Activated CD4-positive, alpha-beta T cell treated with anti-CD3 and anti-CD28 coated beads, Interleukin-2, amount 10 ng/mL, durations not matched to agents 7 days and 5 days (primary cell): ENCODE measurements at regions not wholly inside any gene's neighbourhood (a gene's known extent, or its start where the extent isn't known, plus 50 kb on each side); places are given as distances from the start of the nearest gene placed in this dataset.

ENCODE experiments used
- CTCF ChIA-PET: fragments of 350-600 bp; sonication (Branson Sonifier 250); formaldehyde crosslinking; loops from one replicate; lab custom pipeline; 2021; ENCODE audit warnings: antibody characterized with exemption; lab: Charles Lee
- POLR2A ChIA-PET: fragments of 350-600 bp; sonication (Branson Sonifier 250); formaldehyde crosslinking; loops from one replicate; lab custom pipeline; 2021; ENCODE audit warnings: antibody characterized with exemption; lab: Charles Lee
- DNase-seq: peaks from one replicate; pipeline ENCODE4 v3.0.0-alpha.2; 2020
- H3K27ac Mint-ChIP-seq: one replicate; pipeline ENCODE4 v1.8.0; 2021; ENCODE audit warnings: mild to moderate bottlenecking, moderate library complexity, mixed read lengths
- H3K27me3 Mint-ChIP-seq: one replicate; pipeline ENCODE4 v1.8.0; 2021; ENCODE audit warnings: mixed read lengths
- H3K36me3 Mint-ChIP-seq: one replicate; pipeline ENCODE4 v1.8.0; 2021; ENCODE audit warnings: low read depth, mixed read lengths
- H3K4me1 Mint-ChIP-seq: one replicate; pipeline ENCODE4 v1.8.0; 2021; ENCODE audit warnings: mixed read lengths
- H3K4me3 Mint-ChIP-seq: one replicate; pipeline ENCODE4 v1.8.0; 2021; ENCODE audit warnings: mild to moderate bottlenecking, moderate library complexity, mixed read lengths
- H3K9me3 Mint-ChIP-seq: one replicate; pipeline ENCODE4 v1.8.0; 2021; ENCODE audit warnings: mixed read lengths

GRCh38 chr16:26733710-26734109 is 333.0 kb upstream of the C16orf82 start:
- POLR2A ChIA-PET = no interaction called here
- H3K4me3 Mint-ChIP-seq = no peak overlapping the region
- no peak for DNase-seq
- no peaks in the 10 kb centered on the region for H3K9me3 Mint-ChIP-seq
- H3K27ac Mint-ChIP-seq = no peak overlapping the region
- peaks cover 8% of the 10 kb centered on the region for H3K27me3 Mint-ChIP-seq
- H3K4me1 Mint-ChIP-seq = no peaks in the 10 kb centered on the region
- CTCF ChIA-PET = interaction anchor here (1.0 kb wide), 1 partner anchor 9 kb away, joined by 3 read pairs; no protein-coding TSS in a partner anchor
- no peaks in the 10 kb centered on the region for H3K36me3 Mint-ChIP-seq

DNA sequence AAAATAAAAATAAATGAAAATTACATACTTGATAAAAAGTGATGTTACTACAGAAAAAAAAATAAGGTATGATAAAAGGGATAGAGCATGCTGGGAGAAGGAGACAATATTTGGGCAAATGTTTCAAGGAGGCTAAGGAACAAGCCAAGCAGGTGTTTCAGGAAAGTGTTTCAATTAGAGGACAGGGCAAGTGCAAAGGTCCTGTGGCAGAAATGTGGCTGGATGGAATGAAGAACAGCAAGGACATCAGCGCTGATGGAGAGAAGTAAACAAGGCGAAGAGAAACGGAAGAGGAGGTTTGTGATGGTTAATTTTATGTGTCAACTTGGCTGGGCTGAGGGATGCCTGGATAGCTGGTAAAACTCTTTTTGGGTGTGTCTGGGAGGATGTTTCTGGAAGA is 331.2 kb upstream of the C16orf82 start:
- Mint-ChIP-seq H3K4me1 (no peaks in the 10 kb centered on the region), H3K4me3 (no peak overlapping the region), H3K27me3 (peaks cover 2% of the 10 kb centered on the region), H3K36me3 (no peaks in the 10 kb centered on the region), H3K9me3 (no peaks in the 10 kb centered on the region), H3K27ac (no peak overlapping the region)
- CTCF ChIA-PET = no interaction called here
- DNase-seq = no peak
- POLR2A ChIA-PET = no interaction called here

GRCh38 chr16:26736084-26736483 is 330.6 kb upstream of the C16orf82 start:
- H3K27ac Mint-ChIP-seq = no peak overlapping the region
- peaks cover 2% of the 10 kb centered on the region for H3K27me3 Mint-ChIP-seq
- no peak for DNase-seq
- H3K4me3 Mint-ChIP-seq = no peak overlapping the region
- H3K4me1 Mint-ChIP-seq = no peaks in the 10 kb centered on the region
- POLR2A ChIA-PET = no interaction called here
- H3K9me3 Mint-ChIP-seq = no peaks in the 10 kb centered on the region
- no peaks in the 10 kb centered on the region for H3K36me3 Mint-ChIP-seq
- CTCF ChIA-PET = no interaction called here

- Mint-ChIP-seq H3K27ac (no peak overlapping the region), H3K4me3 (no peak overlapping the region), H3K27me3 (peaks cover 8% of the 10 kb centered on the region), H3K36me3 (no peaks in the 10 kb centered on the region), H3K4me1 (no peaks in the 10 kb centered on the region), H3K9me3 (no peaks in the 10 kb centered on the region)
- POLR2A ChIA-PET = no interaction called here
- CTCF ChIA-PET = no interaction called here
- DNase-seq = no peak
Observed at GRCh38 chr16:26740771-26741170, 326.0 kb upstream of the C16orf82 start.

GRCh38 chr16:26742040-26742439 is 324.7 kb upstream of the C16orf82 start:
- POLR2A ChIA-PET = no interaction called here
- CTCF ChIA-PET = no interaction called here
- H3K9me3 Mint-ChIP-seq = no peaks in the 10 kb centered on the region

GRCh38 chr16:26744430-26744829 is 322.3 kb upstream of the C16orf82 start:
- ChIA-PET CTCF (no interaction called here), POLR2A (no interaction called here)
- H3K4me3 Mint-ChIP-seq = no peak overlapping the region
- H3K27me3 Mint-ChIP-seq = peaks cover 13% of the 10 kb centered on the region
- no peaks in the 10 kb centered on the region for H3K9me3 Mint-ChIP-seq
- DNase-seq = no peak
- H3K36me3 Mint-ChIP-seq = no peaks in the 10 kb centered on the region
- H3K27ac Mint-ChIP-seq = no peak overlapping the region
- H3K4me1 Mint-ChIP-seq = no peaks in the 10 kb centered on the region

More at GRCh38 chr16:26742040-26742439, 324.7 kb upstream of the C16orf82 start:
- H3K36me3 Mint-ChIP-seq = no peaks in the 10 kb centered on the region
- H3K4me3 Mint-ChIP-seq = no peak overlapping the region
- H3K27ac Mint-ChIP-seq = no peak overlapping the region
- peaks cover 6% of the 10 kb centered on the region for H3K27me3 Mint-ChIP-seq
- DNase-seq = no peak
- no peaks in the 10 kb centered on the region for H3K4me1 Mint-ChIP-seq

- no peaks in the 10 kb centered on the region for H3K4me1 Mint-ChIP-seq
- H3K9me3 Mint-ChIP-seq = no peaks in the 10 kb centered on the region
- H3K4me3 Mint-ChIP-seq = no peak overlapping the region
- no peak for DNase-seq
- peaks cover 13% of the 10 kb centered on the region for H3K27me3 Mint-ChIP-seq
- no peaks in the 10 kb centered on the region for H3K36me3 Mint-ChIP-seq
- POLR2A ChIA-PET = no interaction called here
- CTCF ChIA-PET = interaction anchor here (0.6 kb wide), 1 partner anchor 1152 kb away, joined by 6 read pairs; no protein-coding TSS in a partner anchor
- no peak overlapping the region for H3K27ac Mint-ChIP-seq
Observed at GRCh38 chr16:26747760-26748159, 319.0 kb upstream of the C16orf82 start.

DNA sequence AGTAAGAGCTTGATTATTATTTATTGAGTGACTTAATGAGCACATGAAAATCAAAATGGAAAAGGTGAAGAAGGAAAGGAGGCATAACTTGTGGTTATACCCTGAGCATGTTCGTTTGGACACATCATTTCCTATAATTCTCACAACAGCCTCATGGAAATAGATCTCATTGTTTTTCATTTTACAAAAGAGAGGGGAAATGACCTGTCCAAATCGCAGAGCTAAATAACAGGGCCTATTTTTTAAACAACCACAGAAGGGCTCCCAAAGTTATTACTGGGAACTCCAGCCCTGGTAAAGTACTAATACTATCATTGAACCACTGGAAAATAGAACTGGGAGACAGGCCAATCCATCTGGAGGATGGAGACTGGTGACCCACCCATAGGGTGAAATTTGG is 317.7 kb upstream of the C16orf82 start:
- H3K27ac Mint-ChIP-seq = no peak overlapping the region
- no peak for DNase-seq
- ChIA-PET POLR2A (no interaction called here), CTCF (no interaction called here)
- H3K4me1 Mint-ChIP-seq = no peaks in the 10 kb centered on the region
- H3K27me3 Mint-ChIP-seq = peaks cover 13% of the 10 kb centered on the region
- H3K4me3 Mint-ChIP-seq = no peak overlapping the region
- no peaks in the 10 kb centered on the region for H3K36me3 Mint-ChIP-seq
- no peaks in the 10 kb centered on the region for H3K9me3 Mint-ChIP-seq

GRCh38 chr16:26752166-26752565 is 314.6 kb upstream of the C16orf82 start:
- Mint-ChIP-seq H3K4me3 (no peak overlapping the region), H3K27me3 (peaks cover 7% of the 10 kb centered on the region), H3K27ac (no peak overlapping the region), H3K4me1 (no peaks in the 10 kb centered on the region), H3K9me3 (no peaks in the 10 kb centered on the region), H3K36me3 (no peaks in the 10 kb centered on the region)
- ChIA-PET POLR2A (no interaction called here), CTCF (no interaction called here)
- DNase-seq = no peak

DNA sequence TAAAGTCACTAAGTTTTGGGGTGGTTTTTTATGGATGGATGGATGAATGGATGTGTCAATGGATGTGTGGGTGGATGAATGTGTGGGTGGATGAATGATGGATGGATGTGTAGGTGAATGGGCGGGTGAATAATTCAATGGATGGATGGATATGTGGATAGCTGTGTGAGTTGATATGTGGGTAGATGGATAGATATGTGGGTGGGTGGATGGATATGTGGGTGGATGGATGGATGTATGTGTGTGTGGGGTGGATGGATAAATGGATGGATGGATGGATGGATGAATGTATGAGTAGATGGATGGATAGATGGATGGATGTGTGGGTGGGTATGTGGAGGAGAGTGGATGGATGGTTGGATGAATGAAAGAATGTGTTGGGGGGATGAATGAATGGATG is 310.1 kb upstream of the C16orf82 start:
- no peaks in the 10 kb centered on the region for H3K9me3 Mint-ChIP-seq
- ChIA-PET POLR2A (no interaction called here), CTCF (no interaction called here)
- H3K27ac Mint-ChIP-seq = no peak overlapping the region
- DNase-seq = no peak
- H3K36me3 Mint-ChIP-seq = no peaks in the 10 kb centered on the region
- no peaks in the 10 kb centered on the region for H3K4me1 Mint-ChIP-seq
- no peak overlapping the region for H3K4me3 Mint-ChIP-seq
- H3K27me3 Mint-ChIP-seq = no peaks in the 10 kb centered on the region

- ChIA-PET POLR2A (no interaction called here), CTCF (no interaction called here)
- Mint-ChIP-seq H3K36me3 (no peaks in the 10 kb centered on the region), H3K9me3 (peaks cover 4% of the 10 kb centered on the region), H3K27me3 (peaks cover 8% of the 10 kb centered on the region), H3K4me3 (no peak overlapping the region), H3K27ac (no peak overlapping the region), H3K4me1 (no peaks in the 10 kb centered on the region)
- DNase-seq = no peak
Observed at GRCh38 chr16:26762594-26762993, 304.1 kb upstream of the C16orf82 start.

DNA sequence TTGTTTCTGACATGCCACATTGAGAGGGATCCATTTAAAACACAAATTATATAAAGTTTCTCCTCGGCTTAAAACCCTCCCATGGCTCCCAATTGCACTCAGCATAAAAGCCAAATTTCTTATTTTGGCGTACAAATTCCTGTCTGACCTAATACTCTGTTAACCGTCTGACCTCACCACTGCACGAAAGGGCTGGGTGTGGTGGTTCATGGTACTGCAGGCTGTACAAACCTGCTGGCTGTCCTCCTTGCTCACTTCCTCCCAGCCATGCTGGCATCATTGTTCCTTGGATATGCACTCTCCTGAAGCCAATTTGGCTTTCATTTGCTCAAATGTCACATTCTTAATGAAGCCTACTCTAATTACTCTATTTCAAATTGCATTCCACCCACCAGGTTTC is 301.6 kb upstream of the C16orf82 start:
- Mint-ChIP-seq H3K4me3 (no peak overlapping the region), H3K27ac (no peak overlapping the region), H3K36me3 (no peaks in the 10 kb centered on the region), H3K4me1 (peaks cover 3% of the 10 kb centered on the region), H3K27me3 (peaks cover 13% of the 10 kb centered on the region), H3K9me3 (peaks cover 4% of the 10 kb centered on the region)
- ChIA-PET POLR2A (no interaction called here), CTCF (no interaction called here)
- no peak for DNase-seq

- CTCF ChIA-PET = no interaction called here
Observed at GRCh38 chr16:26768385-26769010, 298.2 kb upstream of the C16orf82 start.

GRCh38 chr16:26770547-26770946 is 296.2 kb upstream of the C16orf82 start:
- Mint-ChIP-seq H3K36me3 (no peaks in the 10 kb centered on the region), H3K4me3 (no peak overlapping the region), H3K4me1 (peaks cover 3% of the 10 kb centered on the region), H3K27ac (no peak overlapping the region), H3K27me3 (peaks cover 12% of the 10 kb centered on the region), H3K9me3 (peaks cover 3% of the 10 kb centered on the region)
- CTCF ChIA-PET = no interaction called here
- POLR2A ChIA-PET = no interaction called here
- DNase-seq = no peak

More at GRCh38 chr16:26768385-26769010, 298.2 kb upstream of the C16orf82 start:
- H3K9me3 Mint-ChIP-seq = no peaks in the 10 kb centered on the region
- no peak overlapping the region for H3K4me3 Mint-ChIP-seq
- no peak for DNase-seq
- POLR2A ChIA-PET = no interaction called here
- H3K36me3 Mint-ChIP-seq = no peaks in the 10 kb centered on the region
- H3K27ac Mint-ChIP-seq = no peak overlapping the region
- peaks cover 12% of the 10 kb centered on the region for H3K27me3 Mint-ChIP-seq
- peaks cover 3% of the 10 kb centered on the region for H3K4me1 Mint-ChIP-seq
